Testis (tissue), 2 donors: ENCODE measurements at regions not wholly inside any gene's neighbourhood (a gene's known extent, or its start where the extent isn't known, plus 50 kb on each side); places are given as distances from the start of the nearest gene placed in this dataset.

ENCODE experiments used
- CTCF ChIP-seq, 3 experiments: fragments of 450-650 bp in 2 of 3; fragments of 200-600 bp in 1 of 3; sonication (generic) in 1 of 3; IDR thresholded peaks; one replicate each; pipeline ENCODE4 v1.5.1; 2016 to 2019; ENCODE audit warnings: antibody characterized with exemption in 3 of 3, mild to moderate bottlenecking in 2 of 3, moderate library complexity in 1 of 3
- POLR2A ChIP-seq: fragments of 450-650 bp; IDR thresholded peaks from one replicate; pipeline ENCODE4 v1.6.1; 2017; ENCODE audit warnings: antibody characterized with exemption, mild to moderate bottlenecking, moderate library complexity

GRCh38 chr10:63703740-63704345 lies 182.6 kb downstream of the REEP3 start:
- TF ChIP-seq CTCF (IDR thresholded peaks at IDR 0.05) (no peak), POLR2A (no peak)
